GM12892 (cell line): ENCODE measurements at regions not wholly inside any gene's neighbourhood (a gene's known extent, or its start where the extent isn't known, plus 50 kb on each side); places are given as distances from the start of the nearest gene placed in this dataset.

Experiments
- POLR2A ChIP-seq: IDR thresholded peaks from 2 replicates; pipeline ENCODE4 v1.6.1; 2011; ENCODE audit warnings: low read depth, low read length, control low read depth
- POLR2AphosphoS5 ChIP-seq: IDR thresholded peaks from 2 replicates; pipeline ENCODE4 v1.6.1; 2011; ENCODE audit warnings: low read depth, low read length, control low read depth
- TAF1 ChIP-seq: IDR thresholded peaks from 2 replicates; pipeline ENCODE4 v1.6.1; 2011; ENCODE audit warnings: low read depth, mild to moderate bottlenecking, control low read depth, low read length, borderline replicate concordance

GRCh38 chr7:19224951-19225350 lies 79.7 kb upstream of the FERD3L start:
- TF ChIP-seq POLR2A, result no peak
- no peak for TF ChIP-seq POLR2AphosphoS5
- TF ChIP-seq TAF1, result no peak
